Endothelial cell (in vitro differentiated cells): ENCODE measurements at regions not wholly inside any gene's neighbourhood (a gene's known extent, or its start where the extent isn't known, plus 50 kb on each side); places are given as distances from the start of the nearest gene placed in this dataset.
"Not testable (repeated sequence)": the region's sequence is repeated elsewhere in the genome, so short reads cannot be mapped to it uniquely, and the experiment has no call there.

Experiments
- DNase-seq: peaks from one replicate; pipeline ENCODE4 v3.0.0; 2021; ENCODE audit warnings: low spot score
- H3K27ac Mint-ChIP-seq: one replicate; pipeline ENCODE4 v1.8.0; 2021; ENCODE audit warnings: mixed read lengths, inconsistent platforms; ENCODE audit not compliant: unreplicated experiment
- H3K27me3 Mint-ChIP-seq: one replicate; pipeline ENCODE4 v1.8.0; 2021; ENCODE audit warnings: mild to moderate bottlenecking, moderate library complexity, mixed read lengths, inconsistent platforms; ENCODE audit not compliant: unreplicated experiment
- H3K36me3 Mint-ChIP-seq: one replicate; pipeline ENCODE4 v1.8.0; 2021; ENCODE audit warnings: mild to moderate bottlenecking, low read depth, mixed read lengths, inconsistent platforms; ENCODE audit not compliant: unreplicated experiment
- H3K4me1 Mint-ChIP-seq: one replicate; pipeline ENCODE4 v1.8.0; 2021; ENCODE audit warnings: mild to moderate bottlenecking, mixed read lengths, inconsistent platforms; ENCODE audit not compliant: unreplicated experiment
- H3K4me3 Mint-ChIP-seq: one replicate; pipeline ENCODE4 v1.8.0; 2021; ENCODE audit warnings: mild to moderate bottlenecking, mixed read lengths, inconsistent platforms; ENCODE audit not compliant: unreplicated experiment
- H3K9me3 Mint-ChIP-seq: one replicate; pipeline ENCODE4 v1.8.0; 2021; ENCODE audit warnings: mixed read lengths, inconsistent platforms; ENCODE audit not compliant: unreplicated experiment
- TF ChIP-seq, protein P1 (sequence below): fragments of 200-600 bp; sonication (generic); IDR thresholded peaks from one replicate; pipeline ENCODE4 v1.5.0; 2021; ENCODE audit warnings: antibody characterized with exemption; ENCODE audit not compliant: unreplicated experiment

DNA sequence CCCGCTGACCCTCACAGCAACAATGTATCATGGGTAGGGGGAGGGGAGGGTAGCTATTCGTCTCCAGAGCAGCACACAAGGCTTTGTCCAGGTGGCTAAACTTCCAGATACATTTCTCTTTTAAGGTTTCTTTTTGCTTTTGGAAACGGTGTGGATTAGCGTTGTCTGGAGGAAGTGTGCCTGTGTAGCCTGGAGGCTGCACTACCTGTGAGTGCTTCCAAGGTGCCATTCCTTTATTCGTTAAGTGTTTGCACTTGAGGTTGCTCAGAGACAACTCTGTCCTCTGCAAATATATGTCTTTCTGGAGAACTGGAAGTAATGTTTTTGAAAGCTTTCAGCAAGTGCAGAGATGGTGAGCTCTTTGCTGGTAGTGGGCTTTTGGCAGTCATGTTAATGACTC lies 53.1 kb downstream of the HSFY1 start:
- not testable (repeated sequence) for H3K4me3 Mint-ChIP-seq, H3K9me3 Mint-ChIP-seq, H3K27ac Mint-ChIP-seq, H3K27me3 Mint-ChIP-seq, H3K4me1 Mint-ChIP-seq, DNase-seq, H3K36me3 Mint-ChIP-seq

DNA sequence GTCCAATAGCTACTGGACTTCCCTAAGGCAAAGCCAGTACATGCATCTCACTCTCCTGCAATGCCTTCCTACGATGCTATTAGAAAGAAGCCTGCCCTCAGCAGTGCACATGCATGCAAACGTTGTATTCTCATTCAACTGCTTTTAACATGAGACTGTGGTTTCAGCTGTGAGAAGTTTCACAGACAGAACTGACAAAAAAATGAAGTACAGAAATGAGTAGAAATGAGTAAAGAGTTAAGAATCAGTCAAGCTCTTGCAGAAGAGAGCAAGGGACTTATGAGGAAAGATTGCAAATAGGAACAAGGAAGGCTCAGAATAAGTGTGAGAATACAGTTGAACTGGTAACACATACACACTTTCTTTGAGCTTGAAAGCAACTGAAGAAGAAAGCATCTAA lies 54.8 kb downstream of the HSFY1 start:
- H3K4me1 Mint-ChIP-seq, H3K9me3 Mint-ChIP-seq, H3K27ac Mint-ChIP-seq, H3K27me3 Mint-ChIP-seq, DNase-seq, H3K4me3 Mint-ChIP-seq, H3K36me3 Mint-ChIP-seq: not testable (repeated sequence)

DNA sequence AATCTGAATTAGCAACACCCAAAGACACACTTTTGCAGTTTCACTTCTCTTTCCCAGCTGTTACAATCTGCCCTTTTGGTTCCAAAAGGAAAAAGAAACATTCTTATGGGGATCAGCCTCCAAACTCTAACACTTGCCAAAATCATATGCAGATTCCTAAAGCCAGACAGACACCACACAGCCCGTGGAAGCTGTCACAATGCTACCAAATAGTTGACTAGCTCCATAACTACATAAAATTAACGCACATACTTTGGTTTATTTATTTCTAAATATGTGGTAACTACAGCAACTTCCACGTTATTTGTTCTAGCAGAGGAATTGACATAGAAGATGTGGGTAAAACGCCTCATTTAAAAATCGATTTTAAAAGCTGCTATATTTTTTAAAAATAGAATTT lies 59.7 kb downstream of the HSFY1 start:
- not testable (repeated sequence) for DNase-seq, H3K4me3 Mint-ChIP-seq, H3K36me3 Mint-ChIP-seq, H3K27me3 Mint-ChIP-seq, H3K4me1 Mint-ChIP-seq, H3K9me3 Mint-ChIP-seq, H3K27ac Mint-ChIP-seq

DNA sequence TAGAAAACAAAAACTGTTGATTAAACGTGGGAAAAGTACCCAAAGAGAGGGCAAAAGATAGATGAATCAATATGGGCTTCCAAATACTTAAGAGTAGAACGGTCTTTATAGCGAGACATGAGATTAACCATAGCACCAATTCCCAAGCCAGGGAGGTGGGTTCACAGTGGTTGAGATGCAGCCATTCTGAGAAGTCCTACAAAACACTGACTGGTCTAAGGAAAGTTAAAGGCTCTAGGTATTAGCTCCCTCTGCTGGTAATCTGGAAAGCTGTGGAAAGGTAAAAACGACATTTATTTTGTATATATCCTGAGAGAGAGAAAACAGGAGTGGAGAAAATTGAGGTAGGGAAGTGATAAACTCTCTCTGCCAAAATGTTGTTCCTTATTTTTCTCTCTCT lies 61.7 kb downstream of the HSFY1 start:
- not testable (repeated sequence) for H3K4me3 Mint-ChIP-seq, H3K36me3 Mint-ChIP-seq, H3K27me3 Mint-ChIP-seq, H3K9me3 Mint-ChIP-seq, DNase-seq, H3K27ac Mint-ChIP-seq, H3K4me1 Mint-ChIP-seq

DNA sequence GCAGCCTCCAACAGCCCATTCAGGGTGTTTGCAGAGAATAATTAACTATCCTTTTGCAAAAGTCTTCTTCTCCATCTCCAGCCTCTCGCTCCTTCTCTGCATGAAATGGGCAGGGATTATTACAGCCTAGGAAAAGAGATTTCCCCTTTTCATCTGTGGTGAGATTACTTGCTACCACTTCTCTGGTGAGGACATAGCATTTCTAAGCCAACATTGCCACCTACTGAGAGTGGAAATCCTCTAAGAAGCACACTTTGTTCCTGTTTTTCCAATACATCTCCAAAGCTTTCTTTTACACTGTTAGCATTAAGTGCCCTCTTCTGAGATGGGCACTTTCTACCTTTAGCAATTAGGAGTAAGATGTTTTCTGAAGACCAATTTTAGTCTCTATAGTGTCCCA lies 69.3 kb downstream of the HSFY1 start:
- not testable (repeated sequence) for DNase-seq, H3K36me3 Mint-ChIP-seq, H3K9me3 Mint-ChIP-seq, H3K4me3 Mint-ChIP-seq, H3K4me1 Mint-ChIP-seq, H3K27ac Mint-ChIP-seq, H3K27me3 Mint-ChIP-seq

DNA sequence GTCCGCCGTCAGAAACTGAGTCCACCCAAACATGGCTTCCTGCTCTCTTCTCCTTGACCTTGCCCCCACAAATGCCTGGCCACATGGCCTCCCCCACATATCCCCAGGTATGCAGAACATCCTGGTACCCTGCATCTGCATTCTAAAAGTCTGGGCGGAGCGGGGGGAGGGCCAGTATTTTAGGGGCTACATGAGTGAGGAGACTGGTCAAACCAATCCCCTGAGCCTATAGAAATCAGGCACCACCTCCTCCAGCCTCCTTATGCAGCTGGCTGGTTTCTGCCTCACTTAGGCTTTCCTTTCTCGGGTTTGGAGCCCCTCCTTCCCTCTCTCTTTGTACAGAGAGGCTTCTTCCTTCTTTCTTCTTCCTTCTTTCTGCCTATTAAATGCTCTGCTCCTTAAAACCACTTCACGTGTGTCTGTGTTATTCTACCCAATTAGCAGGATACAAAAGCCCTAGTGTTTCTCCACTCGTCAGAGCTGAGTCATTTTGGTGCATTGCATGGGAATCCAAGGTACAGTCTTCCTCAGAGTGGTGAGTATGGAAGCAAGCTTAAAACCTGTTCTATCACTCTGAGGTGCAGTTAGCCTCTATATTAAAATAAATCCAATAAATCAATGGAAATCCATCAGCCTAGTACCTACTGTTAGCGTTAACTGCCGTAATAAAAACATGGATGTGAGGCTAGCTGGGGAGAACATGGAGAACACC lies 83.4 kb downstream of the HSFY1 start:
- H3K4me1 Mint-ChIP-seq, H3K4me3 Mint-ChIP-seq, H3K27me3 Mint-ChIP-seq, H3K9me3 Mint-ChIP-seq, DNase-seq, H3K36me3 Mint-ChIP-seq, H3K27ac Mint-ChIP-seq: not testable (repeated sequence)

DNA sequence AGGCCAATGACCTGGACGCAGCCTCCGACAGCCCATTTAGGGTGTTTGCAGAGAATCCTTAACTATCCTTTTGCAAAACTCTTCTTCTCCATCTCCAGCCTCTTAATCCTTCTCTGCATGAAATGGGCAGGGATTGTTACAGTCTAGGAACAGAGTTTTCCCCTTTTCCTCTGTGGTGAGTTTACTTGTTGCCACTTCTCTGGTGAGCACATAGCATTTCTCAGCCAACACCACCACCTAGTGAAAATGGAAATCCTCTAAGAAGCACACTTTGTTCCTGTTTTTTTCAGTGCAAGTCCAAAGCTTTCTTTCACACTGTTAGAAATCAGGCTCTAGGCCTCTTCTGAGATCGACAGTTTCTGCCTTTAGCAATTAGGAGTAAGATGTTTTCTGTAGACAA lies 84.1 kb downstream of the HSFY1 start:
- not testable (repeated sequence) for H3K4me1 Mint-ChIP-seq, H3K36me3 Mint-ChIP-seq, H3K9me3 Mint-ChIP-seq, DNase-seq, H3K27ac Mint-ChIP-seq, H3K27me3 Mint-ChIP-seq, H3K4me3 Mint-ChIP-seq

DNA sequence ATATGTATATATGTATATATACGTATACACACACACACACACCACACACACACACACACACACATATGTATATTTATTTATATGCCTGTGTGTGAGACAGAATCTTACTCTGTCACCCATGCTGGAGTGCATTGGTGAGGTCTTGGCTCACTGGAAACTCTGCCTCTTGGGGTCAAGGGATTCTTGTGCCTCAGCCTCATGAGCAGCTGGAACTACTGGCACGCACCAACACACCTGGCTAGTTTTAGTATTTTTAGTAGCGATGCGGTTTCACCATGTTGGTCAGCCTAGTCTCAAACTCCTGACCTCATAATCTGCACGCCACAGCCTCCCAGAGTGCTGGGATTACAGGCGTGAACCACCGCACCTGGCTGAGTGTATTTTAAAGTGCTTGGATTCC lies 85.1 kb downstream of the HSFY1 start:
- not testable (repeated sequence) for DNase-seq, H3K27ac Mint-ChIP-seq, H3K36me3 Mint-ChIP-seq, H3K4me3 Mint-ChIP-seq, H3K9me3 Mint-ChIP-seq, H3K4me1 Mint-ChIP-seq, H3K27me3 Mint-ChIP-seq

DNA sequence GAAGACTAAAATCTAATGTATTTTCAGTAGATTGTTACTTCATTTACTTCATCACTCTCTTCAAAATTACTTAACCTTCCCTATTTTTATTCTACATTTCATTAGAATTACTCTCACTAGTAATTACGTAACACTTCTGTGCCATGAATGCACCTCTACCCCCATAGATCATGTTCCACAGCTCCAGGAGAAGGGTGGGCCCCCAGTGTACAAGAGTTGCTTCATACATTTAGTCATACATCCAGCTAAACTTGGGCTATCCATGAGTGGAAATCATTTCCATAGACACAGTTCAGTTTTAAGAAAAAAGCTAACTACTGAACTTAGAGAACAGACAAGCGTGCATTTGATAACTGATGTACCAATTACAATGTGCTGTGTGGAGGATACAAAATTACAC lies 104.2 kb downstream of the HSFY1 start:
- TF ChIP-seq, protein P1, sequence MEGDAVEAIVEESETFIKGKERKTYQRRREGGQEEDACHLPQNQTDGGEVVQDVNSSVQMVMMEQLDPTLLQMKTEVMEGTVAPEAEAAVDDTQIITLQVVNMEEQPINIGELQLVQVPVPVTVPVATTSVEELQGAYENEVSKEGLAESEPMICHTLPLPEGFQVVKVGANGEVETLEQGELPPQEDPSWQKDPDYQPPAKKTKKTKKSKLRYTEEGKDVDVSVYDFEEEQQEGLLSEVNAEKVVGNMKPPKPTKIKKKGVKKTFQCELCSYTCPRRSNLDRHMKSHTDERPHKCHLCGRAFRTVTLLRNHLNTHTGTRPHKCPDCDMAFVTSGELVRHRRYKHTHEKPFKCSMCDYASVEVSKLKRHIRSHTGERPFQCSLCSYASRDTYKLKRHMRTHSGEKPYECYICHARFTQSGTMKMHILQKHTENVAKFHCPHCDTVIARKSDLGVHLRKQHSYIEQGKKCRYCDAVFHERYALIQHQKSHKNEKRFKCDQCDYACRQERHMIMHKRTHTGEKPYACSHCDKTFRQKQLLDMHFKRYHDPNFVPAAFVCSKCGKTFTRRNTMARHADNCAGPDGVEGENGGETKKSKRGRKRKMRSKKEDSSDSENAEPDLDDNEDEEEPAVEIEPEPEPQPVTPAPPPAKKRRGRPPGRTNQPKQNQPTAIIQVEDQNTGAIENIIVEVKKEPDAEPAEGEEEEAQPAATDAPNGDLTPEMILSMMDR = no peak
- H3K27ac Mint-ChIP-seq = no peak overlapping the region
- no peaks in the 10 kb centered on the region for H3K4me1 Mint-ChIP-seq

More for the DNA sequence above, 104.2 kb downstream of the HSFY1 start:
- no peak for DNase-seq
- Mint-ChIP-seq H3K27me3 (no peaks in the 10 kb centered on the region), H3K9me3 (no peaks in the 10 kb centered on the region), H3K36me3 (no peaks in the 10 kb centered on the region), H3K4me3 (no peak overlapping the region)
